Skeletal muscle tissue (tissue), 3 donors: ENCODE measurements at regions not wholly inside any gene's neighbourhood (a gene's known extent, or its start where the extent isn't known, plus 50 kb on each side); places are given as distances from the start of the nearest gene placed in this dataset.

Experiments used
- H3K27ac ChIP-seq: one replicate; pipeline ENCODE4 v1.7.0; 2013; ENCODE audit warnings: mild to moderate bottlenecking, low read depth, low read length, inconsistent platforms
- H3K27me3 ChIP-seq, 3 donors: one replicate each; pipeline ENCODE4 v1.7.0; 2013; ENCODE audit warnings: low read length in 3 of 3; ENCODE audit not compliant: control insufficient read depth in 3 of 3, insufficient read depth in 3 of 3
- H3K36me3 ChIP-seq, 3 donors: one replicate each; pipeline ENCODE4 v1.7.0; 2013; ENCODE audit warnings: low read length in 3 of 3; ENCODE audit not compliant: control insufficient read depth in 3 of 3, insufficient read depth in 3 of 3
- H3K4me1 ChIP-seq, 3 donors: one replicate each; pipeline ENCODE4 v1.7.0; 2013; ENCODE audit warnings: low read length in 3 of 3, mild to moderate bottlenecking in 3 of 3; ENCODE audit not compliant: control insufficient read depth in 3 of 3, insufficient read depth in 3 of 3
- H3K4me3 ChIP-seq, 3 donors: one replicate each; pipeline ENCODE4 v1.7.0; 2013; ENCODE audit warnings: low read length in 3 of 3
- H3K9ac ChIP-seq, 3 donors: one replicate each; pipeline ENCODE4 v1.7.0; 2013; ENCODE audit warnings: low read length in 3 of 3, mild to moderate bottlenecking in 3 of 3, moderate library complexity in 2 of 3, low read depth in 1 of 3
- H3K9me3 ChIP-seq, 3 donors: one replicate each; pipeline ENCODE4 v1.7.0; 2013; ENCODE audit warnings: low read length in 3 of 3; ENCODE audit not compliant: control insufficient read depth in 3 of 3
- donor health status: Osteomylitis.

DNA sequence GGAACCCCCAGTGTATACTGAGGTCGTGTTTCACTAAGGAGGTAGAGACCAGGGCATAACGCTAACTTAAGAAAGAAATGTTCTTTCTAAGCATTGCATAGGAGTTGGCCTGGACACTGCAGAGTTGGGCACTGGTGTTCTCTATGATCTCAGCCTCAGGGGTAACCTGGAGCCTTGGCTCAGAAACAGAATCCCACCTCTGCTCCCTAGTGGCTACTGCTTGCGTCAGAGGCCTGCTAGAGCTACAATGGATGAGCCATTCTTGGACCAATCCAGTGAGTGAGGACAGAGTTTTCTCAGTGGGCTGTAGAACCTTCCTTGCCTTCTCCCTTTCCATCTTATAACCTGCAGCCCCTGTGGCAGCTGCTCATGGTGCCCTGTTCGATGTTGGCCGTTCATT, 324.4 kb upstream of the CELF4 start:
- Histone ChIP-seq H3K4me3 (no peak overlapping the region), H3K4me1 (no peaks in the 10 kb centered on the region), H3K9ac (no peak overlapping the region), H3K9me3 (no peaks in the 10 kb centered on the region), H3K27ac (no peak overlapping the region), H3K27me3 (no peaks in the 10 kb centered on the region), H3K36me3 (no peaks in the 10 kb centered on the region)

DNA sequence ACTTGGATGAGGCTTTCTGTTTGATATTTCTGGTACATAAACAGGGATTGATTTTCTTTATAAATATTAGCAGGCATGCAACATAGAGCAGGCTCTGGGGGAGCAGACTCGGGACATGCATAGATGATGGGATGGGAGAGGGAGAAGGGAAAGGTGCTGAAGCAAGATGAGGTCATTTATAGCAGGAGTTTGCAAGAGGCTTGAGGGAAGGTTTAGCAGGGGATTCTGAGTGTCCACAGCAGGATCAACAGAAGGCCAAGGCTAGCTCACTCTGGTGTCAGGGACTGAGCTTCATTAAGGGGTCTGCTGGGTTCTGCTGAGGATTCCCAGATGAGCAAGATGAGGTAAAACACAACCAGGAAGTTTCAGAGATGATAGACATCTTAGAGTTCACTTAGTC, 309.1 kb upstream of the CELF4 start:
- H3K36me3 ChIP-seq: no peaks in the 10 kb centered on the region
- no peak overlapping the region for H3K27ac ChIP-seq
- H3K9me3 ChIP-seq: no peaks in the 10 kb centered on the region
- H3K4me1 ChIP-seq: no peaks in the 10 kb centered on the region
- H3K27me3 ChIP-seq: no peaks in the 10 kb centered on the region
- no peak overlapping the region for H3K4me3 ChIP-seq
- no peak overlapping the region for H3K9ac ChIP-seq

DNA sequence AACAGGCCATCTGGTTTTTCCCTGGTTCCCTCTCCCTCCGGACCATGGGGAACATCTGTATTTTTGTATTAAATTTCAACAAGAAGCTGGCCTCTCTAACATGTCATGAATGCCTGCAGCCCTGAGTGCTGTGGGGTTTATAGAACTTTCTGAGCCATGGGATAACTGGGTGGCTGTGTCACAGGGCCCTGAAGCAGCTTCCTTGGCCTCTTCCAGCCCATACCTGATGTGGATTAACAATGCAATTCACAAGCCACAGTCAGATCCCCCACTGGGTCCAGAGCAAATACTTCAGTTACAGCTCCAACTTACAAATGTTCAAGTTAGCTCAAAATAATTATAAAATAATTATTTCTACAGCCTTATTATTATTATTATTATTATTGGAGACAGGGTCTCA, 307.8 kb upstream of the CELF4 start:
- Histone ChIP-seq H3K9me3 (no peaks in the 10 kb centered on the region), H3K36me3 (no peaks in the 10 kb centered on the region), H3K4me3 (no peak overlapping the region), H3K9ac (no peak overlapping the region), H3K27me3 (no peaks in the 10 kb centered on the region), H3K27ac (no peak overlapping the region), H3K4me1 (no peaks in the 10 kb centered on the region)

DNA sequence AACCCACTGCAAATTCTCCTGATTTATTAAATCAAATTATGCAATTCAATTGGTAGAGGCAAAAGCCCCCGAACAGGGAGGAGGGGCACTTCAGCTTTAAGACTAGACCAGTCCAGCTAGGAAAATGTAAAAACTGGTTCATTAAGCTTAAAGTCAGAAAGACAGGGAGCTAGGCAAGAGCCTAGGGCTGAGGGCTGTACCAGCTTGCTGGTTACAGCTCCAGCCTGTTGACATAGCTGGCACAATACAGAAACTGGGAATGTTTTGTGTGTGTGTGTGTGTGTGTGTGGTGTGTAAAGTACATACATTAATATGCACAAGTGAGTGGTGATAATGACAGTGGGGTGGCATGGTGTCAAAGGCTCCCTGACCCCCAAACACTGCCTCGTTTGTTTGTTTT, 307.0 kb upstream of the CELF4 start:
- Histone ChIP-seq H3K27me3 (no peaks in the 10 kb centered on the region), H3K4me1 (no peaks in the 10 kb centered on the region), H3K36me3 (no peaks in the 10 kb centered on the region), H3K4me3 (no peak overlapping the region), H3K27ac (no peak overlapping the region), H3K9me3 (no peaks in the 10 kb centered on the region), H3K9ac (no peak overlapping the region)

DNA sequence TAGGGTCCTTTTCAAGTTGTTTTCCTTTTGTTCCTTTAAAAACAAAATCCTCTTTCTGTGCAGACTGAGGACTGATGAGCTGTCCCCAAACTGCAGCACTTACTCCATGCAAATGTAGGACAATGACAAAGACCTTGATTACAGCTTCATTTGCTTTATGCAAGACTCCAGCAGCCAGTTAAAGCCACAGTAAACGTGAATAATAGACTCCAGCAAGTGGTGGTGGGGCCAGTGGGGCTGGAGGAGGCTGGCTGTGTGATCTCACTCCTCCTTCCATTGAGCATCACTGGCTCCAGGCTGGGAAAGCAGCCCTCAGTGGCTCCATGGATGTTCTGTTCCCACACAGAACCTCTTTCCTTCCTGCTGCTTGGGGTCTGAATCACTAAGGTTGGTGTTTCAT, 306.0 kb upstream of the CELF4 start:
- Histone ChIP-seq H3K4me1 (no peaks in the 10 kb centered on the region), H3K27ac (no peak overlapping the region), H3K27me3 (no peaks in the 10 kb centered on the region), H3K9me3 (no peaks in the 10 kb centered on the region), H3K36me3 (no peaks in the 10 kb centered on the region), H3K9ac (no peak overlapping the region), H3K4me3 (no peak overlapping the region)

DNA sequence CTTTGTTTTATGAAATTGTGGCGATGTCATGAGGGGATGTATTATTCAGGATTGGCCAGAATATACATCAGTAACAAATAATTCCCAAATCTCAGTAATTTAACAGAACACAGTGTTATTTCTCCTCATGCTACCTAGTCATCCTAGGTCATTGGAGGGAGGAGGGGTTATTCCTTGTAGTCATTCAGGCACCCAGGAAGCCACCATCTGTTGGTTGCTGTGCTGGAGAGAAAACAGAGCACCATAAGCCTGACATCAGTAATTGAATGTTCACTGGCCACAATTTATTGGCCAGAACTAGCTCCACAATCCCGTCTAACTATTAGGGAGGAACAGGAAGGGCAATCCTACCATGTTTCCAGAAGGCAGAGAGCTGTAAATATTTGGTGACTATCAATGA, 303.5 kb upstream of the CELF4 start:
- no peak overlapping the region for H3K27ac ChIP-seq
- H3K27me3 ChIP-seq: no peaks in the 10 kb centered on the region
- H3K9me3 ChIP-seq: no peaks in the 10 kb centered on the region
- H3K4me1 ChIP-seq: no peaks in the 10 kb centered on the region
- no peak overlapping the region for H3K4me3 ChIP-seq
- no peaks in the 10 kb centered on the region for H3K36me3 ChIP-seq
- no peak overlapping the region for H3K9ac ChIP-seq

DNA sequence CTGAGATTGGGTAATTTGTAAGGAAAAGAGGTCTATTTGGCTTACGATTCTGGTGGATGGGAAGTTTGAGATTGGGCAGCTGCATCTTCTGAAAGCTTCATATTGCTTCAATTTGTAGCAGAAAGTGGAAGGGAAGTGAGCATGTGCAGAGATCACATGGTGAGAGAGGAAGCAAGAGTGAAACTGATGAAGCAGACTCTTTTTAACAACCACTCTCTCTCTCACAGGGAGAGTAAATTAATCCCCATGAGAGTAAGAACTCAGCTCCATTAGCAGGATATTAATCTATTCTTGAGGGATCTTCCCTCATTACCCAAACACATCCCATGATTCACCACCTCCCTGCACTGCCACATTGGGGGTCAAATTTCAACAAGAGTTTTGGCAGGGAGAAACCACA, 298.5 kb upstream of the CELF4 start:
- no peaks in the 10 kb centered on the region for H3K27me3 ChIP-seq
- H3K4me3 ChIP-seq: no peak overlapping the region
- no peaks in the 10 kb centered on the region for H3K4me1 ChIP-seq
- H3K9me3 ChIP-seq: no peaks in the 10 kb centered on the region
- H3K27ac ChIP-seq: no peak overlapping the region
- no peak overlapping the region for H3K9ac ChIP-seq
- H3K36me3 ChIP-seq: no peaks in the 10 kb centered on the region

DNA sequence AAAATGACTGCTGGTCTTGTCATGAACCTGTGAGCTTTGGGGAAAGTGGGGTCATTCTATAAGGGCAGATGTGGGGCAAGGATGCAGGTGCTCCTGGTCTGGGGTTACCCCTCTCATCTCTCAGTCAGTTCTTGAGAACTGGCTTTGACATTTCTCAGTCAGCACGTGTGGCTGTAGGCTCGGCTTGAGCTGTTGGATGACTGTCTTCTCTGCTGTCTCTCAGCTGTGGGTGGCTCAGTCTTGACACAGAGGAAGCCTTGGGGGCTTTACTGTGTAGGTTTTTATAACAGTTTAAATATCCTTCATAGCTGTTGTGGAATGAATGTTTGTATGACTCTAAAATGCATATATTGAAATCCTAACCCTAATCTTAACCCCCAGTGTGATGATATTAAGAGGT, 296.4 kb upstream of the CELF4 start:
- no peak overlapping the region for H3K27ac ChIP-seq

DNA sequence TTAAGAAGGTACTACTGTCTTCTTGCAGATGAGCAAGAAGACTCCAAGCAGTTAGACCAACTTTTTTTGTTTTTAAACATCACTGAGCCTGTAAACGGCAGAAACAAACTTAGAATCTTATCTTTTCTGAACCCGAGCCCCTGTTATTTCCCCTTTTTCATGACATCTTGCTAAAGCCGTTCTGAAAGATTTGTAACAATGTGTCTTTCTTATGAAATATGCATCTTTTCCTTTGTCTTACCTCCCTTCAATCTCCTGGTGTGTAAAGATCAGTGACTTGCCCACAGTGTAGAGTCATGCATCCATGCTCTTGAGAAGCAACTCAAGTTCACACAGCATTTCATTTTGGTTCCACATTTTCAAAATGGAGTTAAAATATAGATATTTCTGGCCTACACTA, 288.8 kb upstream of the CELF4 start:
- Histone ChIP-seq H3K27ac (no peak overlapping the region), H3K36me3 (no peaks in the 10 kb centered on the region), H3K4me1 (no peaks in the 10 kb centered on the region), H3K9ac (no peak overlapping the region), H3K4me3 (no peak overlapping the region), H3K9me3 (no peaks in the 10 kb centered on the region), H3K27me3 (no peaks in the 10 kb centered on the region)

More for the DNA sequence above, 296.4 kb upstream of the CELF4 start:
- no peaks in the 10 kb centered on the region for H3K9me3 ChIP-seq
- H3K36me3 ChIP-seq: no peaks in the 10 kb centered on the region
- no peak overlapping the region for H3K9ac ChIP-seq
- H3K4me3 ChIP-seq: no peak overlapping the region
- no peaks in the 10 kb centered on the region for H3K27me3 ChIP-seq
- no peaks in the 10 kb centered on the region for H3K4me1 ChIP-seq

DNA sequence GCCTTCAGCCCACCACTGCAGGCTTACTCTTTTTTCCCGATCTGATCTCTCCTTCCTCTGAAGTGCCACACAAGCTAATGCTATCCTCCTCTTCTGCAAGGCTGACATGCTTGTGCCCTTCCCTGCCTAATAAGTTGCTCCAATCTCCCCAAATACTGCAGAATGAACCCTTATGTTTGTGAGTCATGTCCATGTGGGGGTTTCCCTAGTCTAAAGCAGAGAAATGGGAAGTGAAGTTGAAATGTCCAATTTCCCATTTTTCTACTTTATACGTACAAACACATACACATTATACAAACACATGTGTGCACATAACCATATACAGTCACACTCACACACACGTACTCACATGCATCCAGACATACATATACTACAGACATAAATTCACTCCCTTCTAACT, 288.1 kb upstream of the CELF4 start:
- no peaks in the 10 kb centered on the region for H3K36me3 ChIP-seq

DNA sequence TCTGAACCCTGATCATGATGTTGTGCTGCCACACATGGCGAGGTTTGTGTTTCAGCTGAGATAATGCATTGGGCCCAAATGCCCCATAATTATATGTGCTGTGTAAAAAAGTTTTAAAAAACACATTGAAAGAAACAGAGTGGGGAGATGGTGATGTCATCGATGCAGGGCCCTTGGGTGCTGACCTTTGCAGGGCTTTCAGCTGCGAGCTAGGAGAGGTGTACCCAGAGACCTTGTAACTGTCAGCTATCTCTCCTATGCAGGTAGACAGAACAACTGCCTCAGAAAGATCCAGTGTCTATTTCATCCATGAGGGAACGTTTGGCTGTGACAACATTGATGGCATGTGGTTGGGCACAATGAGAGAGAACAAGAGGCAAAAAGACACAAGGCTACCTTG, 286.9 kb upstream of the CELF4 start:
- Histone ChIP-seq H3K4me1 (no peaks in the 10 kb centered on the region), H3K27ac (no peak overlapping the region), H3K9me3 (no peaks in the 10 kb centered on the region), H3K9ac (no peak overlapping the region), H3K4me3 (no peak overlapping the region), H3K27me3 (no peaks in the 10 kb centered on the region), H3K36me3 (no peaks in the 10 kb centered on the region)

More for the DNA sequence above, 288.1 kb upstream of the CELF4 start:
- no peak overlapping the region for H3K9ac ChIP-seq
- H3K4me3 ChIP-seq: no peak overlapping the region
- H3K27me3 ChIP-seq: no peaks in the 10 kb centered on the region
- H3K27ac ChIP-seq: no peak overlapping the region
- H3K4me1 ChIP-seq: no peaks in the 10 kb centered on the region
- H3K9me3 ChIP-seq: no peaks in the 10 kb centered on the region
